ENCODE measurements at regions not wholly inside any gene's neighbourhood (a gene's known extent, or its start where the extent isn't known, plus 50 kb on each side); places are given as distances from the start of the nearest gene placed in this dataset.

- TF ChIP-seq POLR2A (IDR thresholded peaks at IDR 0.05) (no peak), CTCF (IDR thresholded peaks at IDR 0.05) (no peak)
Observed at GRCh38 chr5:163731256-163731655, 225.8 kb downstream of the MAT2B start.
